Transverse colon (tissue), 4 donors: ENCODE measurements at regions not wholly inside any gene's neighbourhood (a gene's known extent, or its start where the extent isn't known, plus 50 kb on each side); places are given as distances from the start of the nearest gene placed in this dataset.

Source experiments
- DNase-seq: peaks from one replicate; pipeline ENCODE4 v3.0.0-alpha.2; 2019
- H3K27ac ChIP-seq, 4 donors: fragments of 200-600 bp; sonication (generic); 2 replicates each; pipeline ENCODE4 v1.5.1; 2016 to 2018; ENCODE audit warnings: inconsistent platforms in 4 of 4
- H3K27me3 ChIP-seq: fragments of 200-600 bp; sonication (generic); 2 replicates; pipeline ENCODE4 v1.5.1; 2017; ENCODE audit warnings: inconsistent platforms
- H3K36me3 ChIP-seq, 4 donors: fragments of 200-600 bp; sonication (generic); 2 replicates each; pipeline ENCODE4 v1.5.1; 2017 to 2019; ENCODE audit warnings: inconsistent platforms in 4 of 4
- H3K4me1 ChIP-seq, 4 donors: fragments of 200-600 bp; sonication (generic); 2 replicates each; pipeline ENCODE4 v1.5.1; 2017 to 2020; ENCODE audit warnings: inconsistent platforms in 4 of 4
- H3K4me3 ChIP-seq, 4 donors: fragments of 200-600 bp; sonication (generic); 1 replicate in 1 of 4; 2 replicates in 3 of 4; pipeline versions ENCODE4 v1.5.1 to v1.6.1; 2017 to 2019; ENCODE audit warnings: inconsistent platforms in 4 of 4
- H3K9me3 ChIP-seq, 2 donors: fragments of 200-600 bp; sonication (generic); 2 replicates each; pipeline ENCODE4 v1.5.1; 2017 to 2019; ENCODE audit warnings: inconsistent platforms in 2 of 2
- EP300 ChIP-seq: sonication (generic); formaldehyde crosslinking; IDR thresholded peaks from one replicate; pipeline ENCODE4 v1.6.1; 2017; ENCODE audit warnings: antibody characterized with exemption, low read depth
- POLR2A ChIP-seq: fragments of 450-650 bp; IDR thresholded peaks from one replicate; pipeline ENCODE4 v1.6.1; 2016; ENCODE audit warnings: antibody characterized with exemption, mild to moderate bottlenecking, moderate library complexity
- POLR2AphosphoS5 ChIP-seq, 3 donors: sonication (generic); formaldehyde crosslinking; IDR thresholded peaks; one replicate each; pipeline ENCODE4 v1.6.1; 2016; ENCODE audit warnings: antibody characterized with exemption in 3 of 3
- WGBS, 2 donors: methylation state at CpG; one replicate each; pipeline ENCODE4 v1.1.5; 2018; ENCODE audit warnings: low coverage in 1 of 2; 5-methylcytosine and 5-hydroxymethylcytosine counted together
- in situ Hi-C, 4 donors: fragments of 200-750 bp; cut with MboI; loops; one replicate each; pipeline versions ENCODE4 v1.15.0 to v1.15.1; 2017; ENCODE audit warnings: low sequenced_read_pairs in 3 of 4, low pct_ligation_motif_present in 1 of 4, low pct_unique_long_range_greater_than_20kb in 1 of 4
- intact Hi-C: fragments of 100-400 bp; cut with DNase I; formaldehyde crosslinking; loops from one replicate; pipeline ENCODE4 v1.15.1; 2023; ENCODE audit warnings: low total_unique reads
- TF ChIP-seq, protein P1 (sequence below), 5 experiments: fragments of 200-600 bp in 3 of 5; fragments of 450-650 bp in 2 of 5; sonication (generic) in 3 of 5; IDR thresholded peaks; 1 replicate in 2 of 5; 2 replicates in 3 of 5; pipeline ENCODE4 v1.5.1; 2016 to 2017; ENCODE audit warnings: antibody characterized with exemption in 5 of 5, inconsistent platforms in 3 of 5, mild to moderate bottlenecking in 2 of 5, moderate library complexity in 1 of 5

DNA sequence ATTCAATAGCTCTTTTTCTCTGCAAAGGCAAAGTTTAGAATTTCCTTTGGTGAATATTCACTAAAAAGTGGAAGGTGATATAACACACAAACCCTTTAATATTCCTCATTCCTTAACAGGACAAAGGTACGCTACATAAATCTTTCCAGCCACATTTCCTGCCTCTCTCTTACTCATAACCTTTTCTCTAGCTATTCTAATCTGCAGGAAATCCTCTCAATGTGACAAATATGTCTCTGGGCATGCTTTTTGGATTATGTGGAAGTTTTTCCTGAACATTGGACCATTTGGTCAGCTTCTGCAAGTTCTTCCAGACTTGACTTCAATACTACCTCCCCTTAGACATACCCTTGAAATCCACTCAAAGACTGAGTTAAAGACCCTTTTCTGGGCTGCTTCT lies 186.3 kb upstream of the TUSC1 start:
- H3K27me3 ChIP-seq, result no peaks in the 10 kb centered on the region
- no peaks in the 10 kb centered on the region for H3K4me1 ChIP-seq
- in situ Hi-C loops (no loop called here), intact Hi-C loops (no loop called here)
- no peak for DNase-seq
- 62 to 78% methylated on average over 1 of the region's 1 CpG for whole genome bisulfite sequencing, 2 donors
- TF ChIP-seq EP300 (no peak), POLR2AphosphoS5 (IDR thresholded peaks at IDR 0.05) (no peak), POLR2A (no peak)
- TF ChIP-seq, protein P1, sequence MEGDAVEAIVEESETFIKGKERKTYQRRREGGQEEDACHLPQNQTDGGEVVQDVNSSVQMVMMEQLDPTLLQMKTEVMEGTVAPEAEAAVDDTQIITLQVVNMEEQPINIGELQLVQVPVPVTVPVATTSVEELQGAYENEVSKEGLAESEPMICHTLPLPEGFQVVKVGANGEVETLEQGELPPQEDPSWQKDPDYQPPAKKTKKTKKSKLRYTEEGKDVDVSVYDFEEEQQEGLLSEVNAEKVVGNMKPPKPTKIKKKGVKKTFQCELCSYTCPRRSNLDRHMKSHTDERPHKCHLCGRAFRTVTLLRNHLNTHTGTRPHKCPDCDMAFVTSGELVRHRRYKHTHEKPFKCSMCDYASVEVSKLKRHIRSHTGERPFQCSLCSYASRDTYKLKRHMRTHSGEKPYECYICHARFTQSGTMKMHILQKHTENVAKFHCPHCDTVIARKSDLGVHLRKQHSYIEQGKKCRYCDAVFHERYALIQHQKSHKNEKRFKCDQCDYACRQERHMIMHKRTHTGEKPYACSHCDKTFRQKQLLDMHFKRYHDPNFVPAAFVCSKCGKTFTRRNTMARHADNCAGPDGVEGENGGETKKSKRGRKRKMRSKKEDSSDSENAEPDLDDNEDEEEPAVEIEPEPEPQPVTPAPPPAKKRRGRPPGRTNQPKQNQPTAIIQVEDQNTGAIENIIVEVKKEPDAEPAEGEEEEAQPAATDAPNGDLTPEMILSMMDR (IDR thresholded peaks at IDR 0.05), result no peak
- H3K36me3 ChIP-seq, result no peaks in the 10 kb centered on the region
- no peaks in the 10 kb centered on the region for H3K9me3 ChIP-seq
- no peak overlapping the region for H3K4me3 ChIP-seq
- no peak overlapping the region for H3K27ac ChIP-seq

DNA sequence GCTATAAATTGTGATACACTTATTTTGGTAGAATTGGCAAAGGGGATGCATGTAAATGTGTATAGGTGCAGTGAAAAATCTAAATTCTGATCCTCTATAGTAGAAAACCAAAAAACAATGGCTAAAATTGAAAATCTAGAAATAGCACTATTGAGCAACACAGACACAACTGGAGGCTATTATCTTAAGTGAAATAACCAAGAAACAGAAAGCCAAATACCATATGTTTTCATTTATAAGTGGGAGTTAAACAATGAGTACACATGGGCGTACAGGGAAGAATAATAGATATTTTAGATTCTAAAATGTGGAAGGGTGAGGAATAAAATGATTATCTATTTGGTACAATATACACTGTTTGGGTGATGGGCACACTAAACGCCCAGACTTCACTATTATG lies 183.2 kb upstream of the TUSC1 start:
- Histone ChIP-seq H3K27ac (no peak overlapping the region), H3K4me1 (no peaks in the 10 kb centered on the region), H3K27me3 (no peaks in the 10 kb centered on the region), H3K9me3 (no peaks in the 10 kb centered on the region), H3K36me3 (no peaks in the 10 kb centered on the region), H3K4me3 (no peak overlapping the region)
- in situ Hi-C loops (no loop called here), intact Hi-C loops (no loop called here)
- no peak for DNase-seq
- WGBS, 2 donors, result 59 to 70% methylated on average over 2 of the region's 2 CpGs
- TF ChIP-seq, protein P1 (IDR thresholded peaks at IDR 0.05), result no peak
- TF ChIP-seq EP300 (no peak), POLR2A (no peak), POLR2AphosphoS5 (IDR thresholded peaks at IDR 0.05) (no peak)

DNA sequence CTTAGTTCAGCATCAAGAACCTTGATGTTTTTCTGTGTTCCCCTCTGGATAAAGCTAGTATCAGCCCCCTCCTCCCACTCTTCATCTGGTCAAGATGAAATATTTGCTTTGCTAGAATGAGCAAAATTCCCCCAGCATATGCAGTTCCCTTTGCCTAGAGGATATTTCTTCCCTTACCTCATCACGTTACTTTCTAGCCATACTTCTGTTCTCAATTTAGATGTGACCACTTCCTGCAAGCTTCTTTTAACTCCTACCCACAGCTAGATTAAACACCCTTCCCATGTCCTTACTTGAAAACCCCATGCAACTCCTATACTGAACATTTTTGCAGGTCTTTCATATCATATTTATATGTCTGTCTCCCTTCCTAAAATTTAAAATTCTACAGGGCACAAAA lies 178.9 kb upstream of the TUSC1 start:
- TF ChIP-seq EP300, result no peak
- TF ChIP-seq, protein P1 (IDR thresholded peaks at IDR 0.05), result no peak
- TF ChIP-seq POLR2A, result no peak
- no peak for TF ChIP-seq POLR2AphosphoS5 (IDR thresholded peaks at IDR 0.05)
- intact Hi-C loops (no loop called here), in situ Hi-C loops (no loop called here)
- H3K4me1 ChIP-seq, result no peaks in the 10 kb centered on the region
- no peaks in the 10 kb centered on the region for H3K27me3 ChIP-seq
- no peak overlapping the region for H3K4me3 ChIP-seq
- no peaks in the 10 kb centered on the region for H3K36me3 ChIP-seq
- no peak overlapping the region for H3K27ac ChIP-seq
- peaks cover 0 to 8% of the 10 kb centered on the region in 2 donors for H3K9me3 ChIP-seq
- no peak for DNase-seq
- 40 to 43% methylated on average over 1 of the region's 1 CpG for WGBS, 2 donors

DNA sequence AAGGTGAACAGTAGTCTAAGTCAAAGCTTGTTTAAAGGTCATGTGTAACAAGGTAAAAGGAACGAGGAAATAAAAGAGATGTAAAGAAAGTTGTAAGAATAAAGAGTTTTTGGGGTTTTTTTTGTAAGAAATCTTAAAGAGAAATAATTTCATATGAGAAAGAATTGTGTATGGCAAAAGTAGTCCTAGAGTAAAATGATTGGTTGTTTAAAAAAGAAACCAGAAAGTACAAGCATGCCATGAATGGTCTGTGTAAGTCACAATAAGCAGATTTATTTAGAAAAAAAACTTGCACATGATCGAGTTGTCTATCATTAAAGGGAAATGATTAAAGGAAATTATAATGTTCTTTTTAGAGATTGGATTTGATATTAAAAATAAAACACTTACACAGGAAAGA lies 172.6 kb upstream of the TUSC1 start:
- no peaks in the 10 kb centered on the region for H3K4me1 ChIP-seq
- intact Hi-C loops, result no loop called here
- peaks cover 0 to 13% of the 10 kb centered on the region in 2 donors for H3K9me3 ChIP-seq
- no peak overlapping the region for H3K27ac ChIP-seq
- DNase-seq, result no peak
- 39 to 52% methylated on average over 2 of the region's 2 CpGs for WGBS, 2 donors
- in situ Hi-C loops, result no loop called here
- no peaks in the 10 kb centered on the region for H3K27me3 ChIP-seq
- TF ChIP-seq, protein P1 (IDR thresholded peaks at IDR 0.05), result no peak
- no peak for TF ChIP-seq POLR2AphosphoS5 (IDR thresholded peaks at IDR 0.05)
- no peak for TF ChIP-seq POLR2A
- no peak for TF ChIP-seq EP300
- H3K4me3 ChIP-seq, result no peak overlapping the region
- H3K36me3 ChIP-seq, result no peaks in the 10 kb centered on the region
